LNCAP (cell line): ENCODE measurements at regions not wholly inside any gene's neighbourhood (a gene's known extent, or its start where the extent isn't known, plus 50 kb on each side); places are given as distances from the start of the nearest gene placed in this dataset.

ENCODE experiments used
- TF ChIP-seq, protein P1 (sequence below): fragments of 450-650 bp; IDR thresholded peaks from 2 replicates; pipeline ENCODE4 v1.5.1; 2017; ENCODE audit warnings: mild to moderate bottlenecking

GRCh38 chr10:36578306-36578705 is 547.1 kb upstream of the ANKRD30A start:
- TF ChIP-seq, protein P1, sequence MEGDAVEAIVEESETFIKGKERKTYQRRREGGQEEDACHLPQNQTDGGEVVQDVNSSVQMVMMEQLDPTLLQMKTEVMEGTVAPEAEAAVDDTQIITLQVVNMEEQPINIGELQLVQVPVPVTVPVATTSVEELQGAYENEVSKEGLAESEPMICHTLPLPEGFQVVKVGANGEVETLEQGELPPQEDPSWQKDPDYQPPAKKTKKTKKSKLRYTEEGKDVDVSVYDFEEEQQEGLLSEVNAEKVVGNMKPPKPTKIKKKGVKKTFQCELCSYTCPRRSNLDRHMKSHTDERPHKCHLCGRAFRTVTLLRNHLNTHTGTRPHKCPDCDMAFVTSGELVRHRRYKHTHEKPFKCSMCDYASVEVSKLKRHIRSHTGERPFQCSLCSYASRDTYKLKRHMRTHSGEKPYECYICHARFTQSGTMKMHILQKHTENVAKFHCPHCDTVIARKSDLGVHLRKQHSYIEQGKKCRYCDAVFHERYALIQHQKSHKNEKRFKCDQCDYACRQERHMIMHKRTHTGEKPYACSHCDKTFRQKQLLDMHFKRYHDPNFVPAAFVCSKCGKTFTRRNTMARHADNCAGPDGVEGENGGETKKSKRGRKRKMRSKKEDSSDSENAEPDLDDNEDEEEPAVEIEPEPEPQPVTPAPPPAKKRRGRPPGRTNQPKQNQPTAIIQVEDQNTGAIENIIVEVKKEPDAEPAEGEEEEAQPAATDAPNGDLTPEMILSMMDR = no peak

GRCh38 chr10:36577126-36577525 is 548.3 kb upstream of the ANKRD30A start:
- TF ChIP-seq, protein P1 = no peak

DNA sequence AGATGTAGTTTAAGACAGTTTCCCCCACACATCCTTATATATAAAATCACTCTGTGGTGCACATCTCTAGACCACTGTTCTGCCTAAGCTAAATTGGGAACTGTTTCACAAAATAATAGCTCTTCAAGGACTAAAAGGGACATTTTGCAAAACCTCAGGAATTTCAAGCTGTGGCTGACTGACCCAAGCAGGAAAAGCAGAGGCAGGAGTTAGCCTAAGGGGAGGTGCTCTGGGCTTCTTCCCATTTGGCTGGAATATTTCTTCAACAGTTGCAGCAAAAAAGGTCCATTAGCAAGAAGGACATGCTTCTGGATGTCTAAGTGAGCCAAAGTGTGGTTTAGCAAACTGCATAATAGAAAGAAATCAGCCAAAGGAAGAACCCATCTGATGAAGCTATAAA is 551.2 kb upstream of the ANKRD30A start:
- TF ChIP-seq, protein P1 = no peak

DNA sequence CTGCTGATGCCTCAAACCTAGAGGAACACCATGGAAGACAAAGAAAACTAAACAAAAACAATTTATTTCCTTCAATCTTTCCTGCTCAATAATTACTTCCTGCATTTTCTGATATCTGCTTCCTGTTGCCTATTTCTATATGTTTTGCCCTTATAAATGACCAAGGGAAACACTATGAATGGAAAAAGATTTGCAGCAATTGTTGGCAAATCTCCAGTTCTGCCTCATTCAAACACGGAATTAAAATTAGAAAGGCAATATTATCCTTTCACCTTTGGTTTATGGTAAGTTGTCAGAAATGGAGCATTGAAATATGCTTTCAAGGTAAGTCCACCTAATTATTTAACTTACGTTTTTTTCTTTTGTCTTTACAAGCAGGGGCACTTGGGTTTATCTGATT is 552.2 kb upstream of the ANKRD30A start:
- TF ChIP-seq, protein P1 = no peak

DNA sequence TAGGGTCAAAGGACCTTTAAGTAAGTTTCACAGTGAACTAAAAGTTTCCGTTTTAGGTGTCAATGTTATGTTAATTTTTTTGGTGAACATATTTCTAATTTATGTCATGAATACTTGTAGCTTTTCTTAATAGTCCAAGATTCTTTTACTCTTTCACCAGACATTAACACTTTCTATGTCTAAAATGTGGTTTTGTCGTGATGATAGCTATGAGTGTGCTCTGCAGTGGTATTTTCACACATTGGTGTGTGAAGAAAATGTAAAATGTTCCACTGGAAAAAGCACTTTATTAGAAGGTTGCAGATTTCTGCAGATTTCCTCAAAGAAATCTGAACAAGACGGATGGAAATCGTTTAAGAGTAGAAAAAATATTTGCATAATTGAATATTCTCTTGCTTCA is 561.0 kb upstream of the ANKRD30A start:
- TF ChIP-seq, protein P1 = no peak

GRCh38 chr10:36559412-36560400 is 565.7 kb upstream of the ANKRD30A start:
- TF ChIP-seq, protein P1 = no peak

- TF ChIP-seq, protein P1 = no peak
Measured at GRCh38 chr10:36556468-36556867, 568.9 kb upstream of the ANKRD30A start.
